Liver (tissue), 8 donors: ENCODE measurements at regions not wholly inside any gene's neighbourhood (a gene's known extent, or its start where the extent isn't known, plus 50 kb on each side); places are given as distances from the start of the nearest gene placed in this dataset.

Experiments
- DNase-seq: peaks from one replicate; pipeline ENCODE4 v3.0.0-alpha.2; 2017; ENCODE audit warnings: low spot score
- H3K27ac ChIP-seq, 2 donors: one replicate each; pipeline ENCODE4 v1.7.0; 2013; ENCODE audit warnings: inconsistent platforms in 2 of 2, low read length in 2 of 2, control low read depth in 1 of 2, low read depth in 1 of 2, mild to moderate bottlenecking in 1 of 2
- H3K27me3 ChIP-seq, 4 donors: one replicate each; pipeline versions ENCODE4 v1.6.1 to v1.7.0; 2013; ENCODE audit warnings: low read length in 3 of 4, inconsistent platforms in 1 of 4, mild to moderate bottlenecking in 1 of 4, moderate library complexity in 1 of 4; ENCODE audit not compliant: control insufficient read depth in 4 of 4, insufficient read depth in 4 of 4
- H3K36me3 ChIP-seq, 4 donors: one replicate each; pipeline versions ENCODE4 v1.6.1 to v1.7.0; 2013; ENCODE audit warnings: low read length in 3 of 4, mild to moderate bottlenecking in 3 of 4, low read depth in 1 of 4, moderate library complexity in 1 of 4; ENCODE audit not compliant: control insufficient read depth in 4 of 4, insufficient read depth in 3 of 4
- H3K4me1 ChIP-seq, 4 donors: one replicate each; pipeline versions ENCODE4 v1.6.1 to v1.7.0; 2013; ENCODE audit warnings: low read length in 3 of 4, mild to moderate bottlenecking in 3 of 4, moderate library complexity in 1 of 4; ENCODE audit not compliant: control insufficient read depth in 4 of 4, insufficient read depth in 4 of 4
- H3K4me3 ChIP-seq, 3 donors: one replicate each; pipeline versions ENCODE4 v1.6.1 to v1.7.0; 2013; ENCODE audit warnings: low read length in 3 of 3, control low read depth in 1 of 3, low read depth in 1 of 3, mild to moderate bottlenecking in 1 of 3
- H3K9ac ChIP-seq, 2 donors: one replicate each; pipeline ENCODE4 v1.7.0; 2013; ENCODE audit warnings: low read length in 2 of 2, mild to moderate bottlenecking in 2 of 2, moderate library complexity in 2 of 2, control low read depth in 1 of 2, low read depth in 1 of 2
- H3K9me3 ChIP-seq, 4 donors: one replicate each; pipeline versions ENCODE4 v1.6.1 to v1.7.0; 2013; ENCODE audit warnings: low read length in 3 of 4; ENCODE audit not compliant: control insufficient read depth in 4 of 4
- ATF3 ChIP-seq: IDR thresholded peaks from 2 replicates; pipeline ENCODE4 v1.6.1; 2016; ENCODE audit warnings: antibody characterized with exemption
- EGR1 ChIP-seq, 2 donors: IDR thresholded peaks; 2 replicates each; pipeline ENCODE4 v1.6.1; 2016 to 2018; ENCODE audit warnings: antibody characterized with exemption in 2 of 2, low read depth in 2 of 2
- FOXA1 ChIP-seq: IDR thresholded peaks from 2 replicates; pipeline ENCODE4 v1.6.1; 2016; ENCODE audit warnings: antibody characterized with exemption
- FOXA2 ChIP-seq: IDR thresholded peaks from 2 replicates; pipeline ENCODE4 v1.6.1; 2016; ENCODE audit warnings: antibody characterized with exemption
- GABPA ChIP-seq, 2 donors: IDR thresholded peaks in 1 of 2; conservative IDR thresholded peaks in 1 of 2; 2 replicates each; pipeline ENCODE4 v1.6.1; 2016; ENCODE audit warnings: antibody characterized with exemption in 2 of 2, mild to moderate bottlenecking in 1 of 2, moderate library complexity in 1 of 2
- HNF4A ChIP-seq, 2 donors: conservative IDR thresholded peaks; 2 replicates each; pipeline ENCODE4 v1.6.1; 2016; ENCODE audit warnings: antibody characterized with exemption in 2 of 2, mild to moderate bottlenecking in 2 of 2
- HNF4G ChIP-seq: IDR thresholded peaks from 2 replicates; pipeline ENCODE4 v1.6.1; 2016; ENCODE audit warnings: antibody characterized with exemption
- JUND ChIP-seq, 2 donors: IDR thresholded peaks; 2 replicates each; pipeline ENCODE4 v1.6.1; 2016; ENCODE audit warnings: antibody characterized with exemption in 2 of 2
- RAD21 ChIP-seq, 2 donors: IDR thresholded peaks; 2 replicates each; pipeline ENCODE4 v1.6.1; 2016; ENCODE audit warnings: antibody characterized with exemption in 2 of 2, mild to moderate bottlenecking in 2 of 2
- RXRA ChIP-seq, 2 donors: IDR thresholded peaks; 2 replicates each; pipeline ENCODE4 v1.6.1; 2017 to 2018; ENCODE audit warnings: antibody characterized with exemption in 2 of 2, mild to moderate bottlenecking in 1 of 2
- SP1 ChIP-seq: IDR thresholded peaks from 2 replicates; pipeline ENCODE4 v1.6.1; 2018; ENCODE audit warnings: antibody characterized with exemption, mild to moderate bottlenecking
- TAF1 ChIP-seq: conservative IDR thresholded peaks from 2 replicates; pipeline ENCODE4 v1.6.1; 2016; ENCODE audit warnings: antibody characterized with exemption, mild to moderate bottlenecking
- YY1 ChIP-seq: IDR thresholded peaks from 2 replicates; pipeline ENCODE4 v1.6.1; 2016; ENCODE audit warnings: antibody characterized with exemption, mild to moderate bottlenecking
- WGBS: extraction: QIAGEN DNeasy Blood & Tissue Kit; methylation state at CpG from one replicate; pipeline ENCODE4 v1.1.7; 2013; 5-methylcytosine and 5-hydroxymethylcytosine counted together
- TF ChIP-seq, protein P1 (sequence below): fragments of 150-350 bp; IDR thresholded peaks from 2 replicates; pipeline ENCODE4 v1.5.1; 2017; ENCODE audit warnings: improper control_type of control experiment, low read depth, low read length; ENCODE audit not compliant: missing input control
- TF ChIP-seq, protein P2 (sequence below): IDR thresholded peaks from 2 replicates; pipeline ENCODE4 v1.6.1; 2016; ENCODE audit warnings: antibody characterized with exemption, mild to moderate bottlenecking
- donor health status: healthy.
- donor health status: healthy.
- donor health status: healthy.
- donor health status: healthy.
- donor health status: healthy.

DNA sequence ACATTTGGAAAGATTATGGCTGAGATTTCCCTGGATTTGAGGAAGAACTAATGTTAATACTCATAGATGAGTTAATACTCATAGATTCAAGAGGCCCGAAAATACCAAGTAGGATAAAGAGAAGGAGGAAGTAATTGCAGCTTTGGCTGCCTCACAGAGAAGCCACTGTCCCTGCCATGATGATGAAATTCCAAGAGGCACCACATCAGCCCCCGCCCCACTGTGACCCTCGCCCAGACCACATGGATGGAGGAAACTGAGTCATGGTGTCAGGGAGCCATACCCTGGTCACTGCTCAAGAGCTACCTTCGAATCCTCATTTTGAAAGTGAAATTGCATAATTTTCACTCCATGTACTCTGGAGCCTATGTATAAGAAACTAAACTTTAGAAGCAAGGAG, 57.6 kb upstream of the SLC22A11 start:
- 77% methylated on average over 4 of the region's 4 CpGs for WGBS
- Histone ChIP-seq H3K4me1 (no peaks in the 10 kb centered on the region), H3K4me3 (no peak overlapping the region), H3K27ac (no peak overlapping the region), H3K9me3 (no peaks in the 10 kb centered on the region), H3K27me3 (peaks cover 0 to 8% (median 0%) of the 10 kb centered on the region in 4 donors), H3K9ac (no peak overlapping the region), H3K36me3 (no peaks in the 10 kb centered on the region)
- TF ChIP-seq, protein P1, sequence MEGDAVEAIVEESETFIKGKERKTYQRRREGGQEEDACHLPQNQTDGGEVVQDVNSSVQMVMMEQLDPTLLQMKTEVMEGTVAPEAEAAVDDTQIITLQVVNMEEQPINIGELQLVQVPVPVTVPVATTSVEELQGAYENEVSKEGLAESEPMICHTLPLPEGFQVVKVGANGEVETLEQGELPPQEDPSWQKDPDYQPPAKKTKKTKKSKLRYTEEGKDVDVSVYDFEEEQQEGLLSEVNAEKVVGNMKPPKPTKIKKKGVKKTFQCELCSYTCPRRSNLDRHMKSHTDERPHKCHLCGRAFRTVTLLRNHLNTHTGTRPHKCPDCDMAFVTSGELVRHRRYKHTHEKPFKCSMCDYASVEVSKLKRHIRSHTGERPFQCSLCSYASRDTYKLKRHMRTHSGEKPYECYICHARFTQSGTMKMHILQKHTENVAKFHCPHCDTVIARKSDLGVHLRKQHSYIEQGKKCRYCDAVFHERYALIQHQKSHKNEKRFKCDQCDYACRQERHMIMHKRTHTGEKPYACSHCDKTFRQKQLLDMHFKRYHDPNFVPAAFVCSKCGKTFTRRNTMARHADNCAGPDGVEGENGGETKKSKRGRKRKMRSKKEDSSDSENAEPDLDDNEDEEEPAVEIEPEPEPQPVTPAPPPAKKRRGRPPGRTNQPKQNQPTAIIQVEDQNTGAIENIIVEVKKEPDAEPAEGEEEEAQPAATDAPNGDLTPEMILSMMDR = no peak
- TF ChIP-seq YY1 = no peak
- TF ChIP-seq FOXA2 = no peak
- TF ChIP-seq ATF3 = no peak
- TF ChIP-seq GABPA (IDR thresholded peaks at IDR 0.05 in 1 of 2, conservative IDR thresholded peaks at IDR 0.05 in 1 of 2) = no peak
- no peak for TF ChIP-seq EGR1 (IDR thresholded peaks at IDR 0.05; ENCODE audit: low read depth in 2 of 2)
- TF ChIP-seq JUND (IDR thresholded peaks at IDR 0.05) = no peak
- TF ChIP-seq RAD21 (IDR thresholded peaks at IDR 0.05) = no peak
- TF ChIP-seq HNF4A (conservative IDR thresholded peaks at IDR 0.05) = no peak
- no peak for TF ChIP-seq SP1
- no peak for TF ChIP-seq RXRA (IDR thresholded peaks at IDR 0.05)
- TF ChIP-seq HNF4G = no peak
- TF ChIP-seq FOXA1 = no peak
- no peak for DNase-seq

- WGBS = 69% methylated on average over 16 of the region's 16 CpGs
- TF ChIP-seq FOXA1 (no peak), SP1 (no peak), FOXA2 (no peak), RAD21 (IDR thresholded peaks at IDR 0.05) (no peak), EGR1 (IDR thresholded peaks at IDR 0.05; ENCODE audit: low read depth in 2 of 2) (no peak), TAF1 (no peak)
- TF ChIP-seq, protein P1 = no peak
- TF ChIP-seq, protein P2, sequence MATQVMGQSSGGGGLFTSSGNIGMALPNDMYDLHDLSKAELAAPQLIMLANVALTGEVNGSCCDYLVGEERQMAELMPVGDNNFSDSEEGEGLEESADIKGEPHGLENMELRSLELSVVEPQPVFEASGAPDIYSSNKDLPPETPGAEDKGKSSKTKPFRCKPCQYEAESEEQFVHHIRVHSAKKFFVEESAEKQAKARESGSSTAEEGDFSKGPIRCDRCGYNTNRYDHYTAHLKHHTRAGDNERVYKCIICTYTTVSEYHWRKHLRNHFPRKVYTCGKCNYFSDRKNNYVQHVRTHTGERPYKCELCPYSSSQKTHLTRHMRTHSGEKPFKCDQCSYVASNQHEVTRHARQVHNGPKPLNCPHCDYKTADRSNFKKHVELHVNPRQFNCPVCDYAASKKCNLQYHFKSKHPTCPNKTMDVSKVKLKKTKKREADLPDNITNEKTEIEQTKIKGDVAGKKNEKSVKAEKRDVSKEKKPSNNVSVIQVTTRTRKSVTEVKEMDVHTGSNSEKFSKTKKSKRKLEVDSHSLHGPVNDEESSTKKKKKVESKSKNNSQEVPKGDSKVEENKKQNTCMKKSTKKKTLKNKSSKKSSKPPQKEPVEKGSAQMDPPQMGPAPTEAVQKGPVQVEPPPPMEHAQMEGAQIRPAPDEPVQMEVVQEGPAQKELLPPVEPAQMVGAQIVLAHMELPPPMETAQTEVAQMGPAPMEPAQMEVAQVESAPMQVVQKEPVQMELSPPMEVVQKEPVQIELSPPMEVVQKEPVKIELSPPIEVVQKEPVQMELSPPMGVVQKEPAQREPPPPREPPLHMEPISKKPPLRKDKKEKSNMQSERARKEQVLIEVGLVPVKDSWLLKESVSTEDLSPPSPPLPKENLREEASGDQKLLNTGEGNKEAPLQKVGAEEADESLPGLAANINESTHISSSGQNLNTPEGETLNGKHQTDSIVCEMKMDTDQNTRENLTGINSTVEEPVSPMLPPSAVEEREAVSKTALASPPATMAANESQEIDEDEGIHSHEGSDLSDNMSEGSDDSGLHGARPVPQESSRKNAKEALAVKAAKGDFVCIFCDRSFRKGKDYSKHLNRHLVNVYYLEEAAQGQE = no peak
- peaks cover 0 to 3% (median 0%) of the 10 kb centered on the region in 4 donors for H3K27me3 ChIP-seq
- no peaks in the 10 kb centered on the region for H3K4me1 ChIP-seq
- no peak overlapping the region for H3K27ac ChIP-seq
- DNase-seq = no peak
- H3K4me3 ChIP-seq = no peak overlapping the region
- no peaks in the 10 kb centered on the region for H3K36me3 ChIP-seq
- no peak overlapping the region for H3K9ac ChIP-seq
- peaks cover 0 to 3% (median under 1%) of the 10 kb centered on the region in 4 donors for H3K9me3 ChIP-seq
Measured at GRCh38 chr11:64499261-64500004, 56.3 kb upstream of the SLC22A11 start.
